DND-41 (cell line): ENCODE measurements at regions not wholly inside any gene's neighbourhood (a gene's known extent, or its start where the extent isn't known, plus 50 kb on each side); places are given as distances from the start of the nearest gene placed in this dataset.

ENCODE experiments used
- ATAC-seq: fragments of 200-7000 bp; cut with Tn5 transposase; 3 replicates; pipeline ENCODE4 v1.9.1; 2021; ENCODE audit warnings: low read depth; ENCODE audit not compliant: insufficient read depth
- DNase-seq: peaks from one replicate; pipeline ENCODE4 v3.0.0-alpha.2; 2020
- H2AFZ ChIP-seq: 2 replicates; pipeline ENCODE4 v1.6.0; 2012; ENCODE audit warnings: low read depth, low read length
- H3K27ac ChIP-seq: 2 replicates; pipeline ENCODE4 v1.5.1; 2012; ENCODE audit warnings: low read length, inconsistent platforms
- H3K27me3 ChIP-seq: fragments of 200-600 bp; sonication (generic); 2 replicates; pipeline ENCODE4 v1.6.0; 2012; ENCODE audit warnings: low read length, mild to moderate bottlenecking, inconsistent platforms; ENCODE audit not compliant: insufficient read depth, poor library complexity
- H3K36me3 ChIP-seq: 2 replicates; pipeline ENCODE4 v1.5.1; 2012; ENCODE audit warnings: low read length, inconsistent platforms; ENCODE audit not compliant: insufficient read depth
- H3K4me1 ChIP-seq: 2 replicates; pipeline ENCODE4 v1.5.1; 2012; ENCODE audit warnings: mild to moderate bottlenecking, low read length; ENCODE audit not compliant: insufficient read depth
- H3K4me2 ChIP-seq: 2 replicates; pipeline ENCODE4 v1.6.0; 2012; ENCODE audit warnings: mild to moderate bottlenecking, moderate library complexity, low read length, inconsistent platforms; ENCODE audit not compliant: insufficient read depth
- H3K4me3 ChIP-seq, 2 experiments: fragments of 200-600 bp in 1 of 2; shearing (Covaris generic) in 1 of 2; 2 replicates each; pipeline ENCODE4 v1.5.1; 2012 to 2016; ENCODE audit warnings: inconsistent platforms in 2 of 2, low read length in 2 of 2, mild to moderate bottlenecking in 2 of 2, low read depth in 1 of 2, moderate library complexity in 1 of 2
- H3K79me2 ChIP-seq: 2 replicates; pipeline ENCODE4 v1.6.0; 2012; ENCODE audit warnings: low read length, inconsistent platforms; ENCODE audit not compliant: insufficient read depth
- H3K9ac ChIP-seq: 2 replicates; pipeline ENCODE4 v1.6.0; 2012; ENCODE audit warnings: low read depth, mild to moderate bottlenecking, inconsistent platforms, low read length, moderate library complexity
- H3K9me3 ChIP-seq: 2 replicates; pipeline ENCODE4 v1.5.1; 2012; ENCODE audit warnings: low read length, moderate library complexity, mild to moderate bottlenecking, inconsistent platforms; ENCODE audit not compliant: insufficient read depth, severe bottlenecking
- H4K20me1 ChIP-seq: 2 replicates; pipeline ENCODE4 v1.6.0; 2012; ENCODE audit warnings: low read length; ENCODE audit not compliant: insufficient read depth
- CTCF ChIP-seq: IDR thresholded peaks from 2 replicates; pipeline ENCODE4 v1.5.1; 2012; ENCODE audit warnings: borderline replicate concordance, low read length, moderate library complexity, mild to moderate bottlenecking; ENCODE audit not compliant: poor library complexity, severe bottlenecking; ENCODE audit errors: extremely low read depth
- EZH2 ChIP-seq: IDR thresholded peaks from 3 replicates; pipeline ENCODE4 v1.6.1; 2012; ENCODE audit warnings: borderline replicate concordance, low read depth, mild to moderate bottlenecking, moderate library complexity, low read length, inconsistent platforms; ENCODE audit not compliant: severe bottlenecking

DNA sequence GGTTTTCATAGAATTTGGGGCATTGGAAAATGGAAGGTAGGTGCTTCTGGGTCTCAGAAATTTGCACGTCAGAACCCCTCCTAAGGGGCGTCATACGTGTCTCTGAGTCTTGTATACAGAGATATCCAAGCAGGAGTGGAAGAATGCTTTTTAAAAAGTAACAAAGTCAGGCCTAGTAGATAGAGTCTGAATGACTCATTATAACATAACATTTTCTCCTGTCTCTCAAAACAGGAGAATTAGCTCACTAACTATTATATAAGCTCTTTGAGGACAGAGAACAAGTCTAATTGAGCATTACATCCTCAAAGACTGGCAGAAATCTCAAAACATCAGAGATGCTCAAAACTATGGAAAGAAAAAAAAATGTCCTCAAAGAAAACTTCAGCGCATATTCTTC lies 86.1 kb upstream of the CCL2 start:
- ATAC-seq: no peak
- Histone ChIP-seq H3K4me1 (peaks cover 15% of the 10 kb centered on the region), H3K4me3 (no peak overlapping the region), H4K20me1 (no peaks in the 10 kb centered on the region), H3K79me2 (no peaks in the 10 kb centered on the region), H3K27me3 (no peaks in the 10 kb centered on the region), H3K9ac (no peak overlapping the region), H3K9me3 (no peaks in the 10 kb centered on the region), H3K27ac (no peak overlapping the region), H2AFZ (no peak overlapping the region), H3K36me3 (no peaks in the 10 kb centered on the region), H3K4me2 (no peak overlapping the region)
- no peak for DNase-seq
- TF ChIP-seq CTCF (no peak), EZH2 (no peak)

- no peak for DNase-seq
- Histone ChIP-seq H4K20me1 (no peaks in the 10 kb centered on the region), H3K79me2 (no peaks in the 10 kb centered on the region), H3K4me3 (no peak overlapping the region), H2AFZ (no peak overlapping the region), H3K4me2 (no peak overlapping the region), H3K27ac (no peak overlapping the region), H3K36me3 (no peaks in the 10 kb centered on the region), H3K9me3 (no peaks in the 10 kb centered on the region), H3K9ac (no peak overlapping the region), H3K4me1 (peaks cover 15% of the 10 kb centered on the region), H3K27me3 (no peaks in the 10 kb centered on the region)
- ATAC-seq: no peak
- TF ChIP-seq EZH2: no peak
- TF ChIP-seq CTCF: no peak
Measured at GRCh38 chr17:34169496-34169895, 85.6 kb upstream of the CCL2 start.

GRCh38 chr17:34171245-34171818 lies 83.8 kb upstream of the CCL2 start:
- Histone ChIP-seq H4K20me1 (no peaks in the 10 kb centered on the region), H3K36me3 (no peaks in the 10 kb centered on the region), H3K4me1 (peaks cover 15% of the 10 kb centered on the region), H3K9me3 (no peaks in the 10 kb centered on the region), H3K4me3 (no peak overlapping the region), H3K27me3 (no peaks in the 10 kb centered on the region), H3K27ac (peak overlapping the region; percentile 72), H3K9ac (peak overlapping the region; percentile 5; the same call in 1 of the 2 replicates), H2AFZ (no peak overlapping the region), H3K4me2 (peak overlapping the region; percentile 16; the same call in 1 of the 2 replicates), H3K79me2 (no peaks in the 10 kb centered on the region)
- DNase-seq: peak; percentile 91
- no peak for TF ChIP-seq EZH2
- peak; percentile 97 for TF ChIP-seq CTCF
- peak; percentile 100 for ATAC-seq

DNA sequence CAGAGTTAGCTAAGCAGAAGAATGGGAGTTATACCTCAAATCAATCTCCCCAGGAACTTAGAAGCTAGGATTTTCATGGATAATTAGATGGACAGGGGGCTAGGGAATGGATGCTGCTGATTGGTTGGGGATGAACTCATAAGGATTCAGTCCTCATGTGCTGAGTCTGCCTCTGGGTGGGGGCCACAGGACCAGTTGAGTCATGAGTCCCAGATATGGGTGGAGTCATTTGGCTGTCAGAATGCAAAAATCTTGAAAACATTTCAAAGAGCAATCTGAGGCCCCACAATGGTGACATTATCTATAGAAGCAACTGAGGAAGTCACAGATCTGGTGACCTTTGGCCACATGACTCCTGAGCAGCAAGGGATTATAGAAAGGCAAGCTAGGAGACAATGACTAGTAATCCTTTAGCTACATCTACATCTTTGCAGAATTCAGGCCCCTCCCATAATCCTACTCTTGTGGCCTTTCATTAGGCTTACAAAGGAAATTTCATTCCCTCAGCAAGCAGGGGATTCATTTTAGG lies 82.6 kb upstream of the CCL2 start:
- Histone ChIP-seq H3K4me1 (peaks cover 21% of the 10 kb centered on the region), H3K79me2 (no peaks in the 10 kb centered on the region), H2AFZ (no peak overlapping the region; the same call in 1 of the 2 replicates), H3K4me3 (no peak overlapping the region), H3K4me2 (no peak overlapping the region), H3K36me3 (no peaks in the 10 kb centered on the region), H3K27me3 (no peaks in the 10 kb centered on the region), H4K20me1 (no peaks in the 10 kb centered on the region), H3K9me3 (no peaks in the 10 kb centered on the region), H3K9ac (no peak overlapping the region), H3K27ac (peak overlapping the region; percentile 72)
- no peak for TF ChIP-seq EZH2
- TF ChIP-seq CTCF: no peak
- ATAC-seq (no peak), DNase-seq (no peak)
